HCT116 (cell line): ENCODE measurements at regions not wholly inside any gene's neighbourhood (a gene's known extent, or its start where the extent isn't known, plus 50 kb on each side); places are given as distances from the start of the nearest gene placed in this dataset.

Experiments
- ATAC-seq: fragments of 200-7000 bp; cut with Tn5 transposase; 2 replicates; pipeline ENCODE4 v1.9.1; 2020; ENCODE audit warnings: mild to moderate bottlenecking, moderate library complexity
- BruUV-seq: library from RNA; stranded (reverse); fragments of 400-500 nt; replicated peaks from 2 replicates; lab custom pipeline; 2021; lab: Mats Ljungman, UMichigan
- CTCF ChIA-PET: fragments of 300-600 bp; sonication (Branson Sonifier 250); formaldehyde crosslinking; loops from one replicate; lab custom pipeline; 2021; ENCODE audit warnings: antibody characterized with exemption; lab: Charles Lee
- POLR2A ChIA-PET: fragments of 300-600, 350-600 bp; sonication (Branson Sonifier 250); formaldehyde crosslinking; loops from one replicate; lab custom pipeline; 2021; ENCODE audit warnings: antibody characterized with exemption; lab: Charles Lee
- RAD21 ChIA-PET, 2 experiments: fragments of 300-600 bp; sonication (Branson Sonifier 250); formaldehyde crosslinking; loops; one replicate each; lab custom pipeline; 2023; ENCODE audit warnings: low total read pairs in 2 of 2; ENCODE audit not compliant: uncharacterized antibody in 2 of 2, unreplicated experiment in 2 of 2, low non-redundant PET in 1 of 2; lab: Charles Lee
- DNase-seq: peaks from one replicate; pipeline ENCODE4 v3.0.0-alpha.2; 2010; ENCODE audit warnings: low read depth, low spot score
- H2AFZ ChIP-seq: fragments of 200-600 bp; shearing (Covaris generic), sonication (generic); 2 replicates; pipeline ENCODE4 v1.6.1; 2017; ENCODE audit warnings: low read depth, mixed run types, mixed read lengths, antibody characterized with exemption, low read length; ENCODE audit not compliant: poor library complexity, severe bottlenecking
- H3K27ac ChIP-seq: 2 replicates; pipeline ENCODE4 v1.5.1; 2012; ENCODE audit warnings: low read depth, low read length
- H3K27me3 ChIP-seq: fragments of 200-600 bp; sonication (generic); 2 replicates; pipeline ENCODE4 v1.6.1; 2016; ENCODE audit warnings: mixed run types, low read length, mixed read lengths; ENCODE audit not compliant: insufficient read depth
- H3K36me3 ChIP-seq, 2 experiments: fragments of 200-500 bp in 1 of 2; fragments of 200-600 bp in 1 of 2; sonication (Bioruptor generic) in 1 of 2; sonication (generic) in 1 of 2; 2 replicates each; pipeline versions ENCODE4 v1.5.1 to v1.6.1; 2014 to 2016; ENCODE audit warnings: low read length in 2 of 2, inconsistent platforms in 1 of 2, mixed read lengths in 1 of 2, mixed run types in 1 of 2; ENCODE audit not compliant: insufficient read depth in 2 of 2, control insufficient read depth in 1 of 2
- H3K4me1 ChIP-seq, 2 experiments: fragments of 200-600 bp in 1 of 2; sonication (generic) in 1 of 2; 2 replicates each; pipeline versions ENCODE4 v1.5.1 to v1.6.1; 2012 to 2017; ENCODE audit warnings: low read length in 2 of 2, inconsistent platforms in 1 of 2, mild to moderate bottlenecking in 1 of 2, mixed read lengths in 1 of 2, mixed run types in 1 of 2, moderate library complexity in 1 of 2; ENCODE audit not compliant: insufficient read depth in 2 of 2, control insufficient read depth in 1 of 2
- H3K4me2 ChIP-seq: fragments of 200-600 bp; sonication (generic); 2 replicates; pipeline ENCODE4 v1.6.1; 2017; ENCODE audit warnings: mixed run types, low read length, mixed read lengths
- H3K4me3 ChIP-seq, 2 experiments: fragments of 200-600 bp in 1 of 2; sonication (generic) in 1 of 2; replicated peaks in 1 of 2; 2 replicates each; pipeline ENCODE4 v1.5.1; 2011 to 2016; ENCODE audit warnings: low read length in 2 of 2, control low read depth in 1 of 2, low read depth in 1 of 2, mild to moderate bottlenecking in 1 of 2, mixed read lengths in 1 of 2, mixed run types in 1 of 2
- H3K79me2 ChIP-seq: fragments of 200-600 bp; sonication (generic); 2 replicates; pipeline ENCODE4 v1.6.1; 2017; ENCODE audit warnings: mild to moderate bottlenecking, mixed run types, low read length, moderate library complexity, mixed read lengths; ENCODE audit not compliant: insufficient read depth
- H3K9ac ChIP-seq: fragments of 200-600 bp; sonication (generic); 2 replicates; pipeline ENCODE4 v1.6.1; 2016; ENCODE audit warnings: low read length, mixed read lengths
- H3K9me2 ChIP-seq: fragments of 200-600 bp; sonication (generic), shearing (Covaris generic); 2 replicates; pipeline ENCODE4 v1.6.1; 2017; ENCODE audit warnings: mixed run types, mild to moderate bottlenecking, moderate library complexity; ENCODE audit not compliant: insufficient read depth
- H3K9me3 ChIP-seq, 2 experiments: fragments of 200-500 bp in 1 of 2; fragments of 200-600 bp in 1 of 2; sonication (Bioruptor generic) in 1 of 2; sonication (generic) in 1 of 2; 2 replicates each; pipeline ENCODE4 v1.6.1; 2014 to 2017; ENCODE audit warnings: low read length in 2 of 2, mixed read lengths in 2 of 2, inconsistent platforms in 1 of 2, low read depth in 1 of 2, mild to moderate bottlenecking in 1 of 2, mixed run types in 1 of 2, moderate library complexity in 1 of 2; ENCODE audit not compliant: control insufficient read depth in 1 of 2, insufficient read depth in 1 of 2
- H4K20me1 ChIP-seq: fragments of 200-600 bp; sonication (generic), shearing (Covaris generic); 2 replicates; pipeline ENCODE4 v1.6.1; 2017; ENCODE audit warnings: mixed run types, mild to moderate bottlenecking, moderate library complexity; ENCODE audit not compliant: insufficient read depth
- CBX3 ChIP-seq: IDR thresholded peaks from 2 replicates; pipeline ENCODE4 v1.6.1; 2012; ENCODE audit warnings: low read depth
- CEBPB ChIP-seq: IDR thresholded peaks from 2 replicates; pipeline ENCODE4 v1.6.1; 2012; ENCODE audit warnings: low read depth
- EGR1 ChIP-seq: IDR thresholded peaks from 2 replicates; pipeline ENCODE4 v1.6.1; 2012; ENCODE audit warnings: low read depth
- ELF1 ChIP-seq: IDR thresholded peaks from 2 replicates; pipeline ENCODE4 v1.6.1; 2012; ENCODE audit warnings: low read depth, borderline replicate concordance
- EZH2 ChIP-seq: fragments of 200-600 bp; sonication (generic); IDR thresholded peaks from 2 replicates; pipeline ENCODE4 v1.6.1; 2017; ENCODE audit warnings: antibody characterized with exemption, mixed run types
- EZH2phosphoT487 ChIP-seq: fragments of 200-600 bp; IDR thresholded peaks from 2 replicates; pipeline ENCODE4 v1.6.1; 2018; ENCODE audit warnings: antibody characterized with exemption, borderline replicate concordance
- FOSL1 ChIP-seq: IDR thresholded peaks from 2 replicates; pipeline ENCODE4 v1.6.1; 2012; ENCODE audit warnings: low read depth
- JUND ChIP-seq: IDR thresholded peaks from 2 replicates; pipeline ENCODE4 v1.6.1; 2012
- POLR2A ChIP-seq: IDR thresholded peaks from 2 replicates; pipeline ENCODE4 v1.7.0; 2011; ENCODE audit warnings: borderline replicate concordance; ENCODE audit not compliant: insufficient read depth, insufficient read length; ENCODE audit errors: extremely low read depth
- POLR2AphosphoS5 ChIP-seq: IDR thresholded peaks from 2 replicates; pipeline ENCODE4 v1.6.1; 2011; ENCODE audit warnings: mild to moderate bottlenecking, low read depth, low read length, moderate library complexity
- RAD21 ChIP-seq: IDR thresholded peaks from 2 replicates; pipeline ENCODE4 v1.6.1; 2012; ENCODE audit warnings: low read depth, mild to moderate bottlenecking
- SP1 ChIP-seq: IDR thresholded peaks from 2 replicates; pipeline ENCODE4 v1.6.1; 2012; ENCODE audit warnings: low read depth
- SRF ChIP-seq: IDR thresholded peaks from 2 replicates; pipeline ENCODE4 v1.6.1; 2012; ENCODE audit warnings: low read depth
- TCF7L2 ChIP-seq: IDR thresholded peaks from 2 replicates; pipeline ENCODE4 v1.7.0; 2011; ENCODE audit warnings: borderline replicate concordance, inconsistent platforms; ENCODE audit not compliant: insufficient read depth, insufficient read length; ENCODE audit errors: extremely low read depth
- YY1 ChIP-seq: IDR thresholded peaks from 2 replicates; pipeline ENCODE4 v1.6.1; 2011; ENCODE audit warnings: low read length, low read depth, moderate library complexity, mild to moderate bottlenecking; ENCODE audit not compliant: insufficient replicate concordance; ENCODE audit errors: extremely low read depth
- ZFX ChIP-seq: fragments of 450-650 bp; IDR thresholded peaks from 2 replicates; pipeline ENCODE4 v1.6.1; 2017
- ZNF274 ChIP-seq: fragments of 200-500 bp; sonication (Bioruptor generic); IDR thresholded peaks from 2 replicates; pipeline ENCODE4 v1.6.1; 2014; ENCODE audit warnings: mild to moderate bottlenecking, low read depth, low read length, inconsistent platforms
- intact Hi-C: fragments of 100-400 bp; cut with micrococcal nuclease; formaldehyde crosslinking; loops from 2 replicates; pipeline ENCODE4 v1.10.0; 2022
- TF ChIP-seq, protein P1 (sequence below): IDR thresholded peaks from 2 replicates; pipeline ENCODE4 v1.6.1; 2012
- TF ChIP-seq, protein P2 (sequence below), 3 experiments: fragments of 200-600 bp in 1 of 3; sonication (generic) in 1 of 3; IDR thresholded peaks in 2 of 3; conservative IDR thresholded peaks in 1 of 3; 2 replicates each; pipeline ENCODE4 v1.5.1; 2012 to 2017; ENCODE audit warnings: low read depth in 2 of 3, low read length in 2 of 3, antibody characterized with exemption in 1 of 3, borderline replicate concordance in 1 of 3, control low read depth in 1 of 3, mild to moderate bottlenecking in 1 of 3, mixed read lengths in 1 of 3, mixed run types in 1 of 3, moderate library complexity in 1 of 3; ENCODE audit not compliant: insufficient read depth in 1 of 3

DNA sequence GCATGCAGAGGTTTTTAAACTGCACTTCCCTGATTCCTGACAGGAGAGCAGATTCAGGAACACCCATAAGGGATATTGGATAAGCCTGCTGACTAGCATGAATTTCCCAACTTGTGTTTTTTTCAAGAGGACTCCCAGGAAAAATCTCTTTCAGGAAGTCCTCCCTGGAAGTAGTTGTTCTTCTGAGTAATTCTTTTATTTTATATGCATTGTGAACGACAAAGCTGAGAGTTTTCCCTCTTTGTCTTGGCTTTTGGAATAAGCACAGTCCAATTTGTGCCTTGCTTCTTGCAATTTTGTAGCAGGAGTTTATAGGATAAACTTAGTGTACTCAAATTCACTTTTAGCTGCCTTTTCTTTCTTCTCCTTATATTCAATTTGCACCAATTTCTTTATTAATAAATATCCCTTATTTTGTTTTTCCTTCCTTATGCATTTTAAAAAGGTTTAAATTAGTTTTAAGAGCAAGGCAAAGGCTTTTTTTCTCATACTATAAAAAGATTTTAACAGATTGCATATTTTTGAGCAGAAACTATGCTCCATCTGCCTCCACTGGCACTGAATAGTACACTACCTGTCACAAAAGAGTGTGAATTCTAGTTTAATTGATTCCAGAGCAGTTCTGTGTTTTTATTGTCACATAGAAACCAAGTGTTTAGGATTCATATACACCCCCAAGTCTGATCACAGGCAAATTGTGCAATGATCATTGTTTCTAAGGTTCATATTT lies 543.3 kb upstream of the SPRY2 start:
- CTCF ChIA-PET = no interaction called here
- Histone ChIP-seq H3K4me2 (no peak overlapping the region), H3K4me1 (no peaks in the 10 kb centered on the region), H3K9me2 (no peaks in the 10 kb centered on the region), H3K79me2 (no peaks in the 10 kb centered on the region), H3K9ac (no peak overlapping the region), H3K27me3 (no peaks in the 10 kb centered on the region), H4K20me1 (no peaks in the 10 kb centered on the region), H3K9me3 (no peaks in the 10 kb centered on the region), H3K27ac (no peak overlapping the region), H3K36me3 (no peaks in the 10 kb centered on the region), H3K4me3 (no peak overlapping the region), H2AFZ (no peak overlapping the region)
- ATAC-seq (no peak), DNase-seq (no peak)
- no TSS peak for BruUV-seq
- POLR2A ChIA-PET = no interaction called here
- no peak for TF ChIP-seq YY1
- no peak for TF ChIP-seq EZH2phosphoT487
- no peak for TF ChIP-seq EGR1
- TF ChIP-seq ELF1 = no peak
- TF ChIP-seq TCF7L2 = no peak
- TF ChIP-seq CBX3 = no peak
- no peak for TF ChIP-seq ZFX
- RAD21 ChIA-PET = no interaction called here
- intact Hi-C loops = no loop called here

DNA sequence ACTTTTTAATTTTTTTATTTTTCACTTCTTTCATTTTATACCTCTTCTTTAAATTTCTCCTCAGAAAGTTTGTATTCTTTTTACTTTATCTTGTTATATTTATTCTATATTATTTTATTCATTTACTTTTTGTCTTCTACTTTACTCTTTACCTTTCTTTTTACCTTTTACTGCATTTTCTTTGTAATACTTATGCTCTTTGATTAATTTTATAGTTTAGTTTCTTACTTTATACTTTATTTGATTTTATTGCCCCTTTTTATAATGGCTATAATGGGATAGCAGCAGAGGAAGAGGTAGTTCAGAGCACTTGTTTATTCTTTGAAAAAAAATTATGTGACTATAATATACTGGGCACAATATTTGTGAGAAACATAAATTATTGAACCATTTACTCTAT lies 542.6 kb upstream of the SPRY2 start:
- POLR2A ChIA-PET = no interaction called here
- H3K36me3 ChIP-seq = no peaks in the 10 kb centered on the region
- RAD21 ChIA-PET = no interaction called here
- no peak overlapping the region for H3K27ac ChIP-seq
- no peak for DNase-seq
- no peak overlapping the region for H3K4me2 ChIP-seq
- no TSS peak for BruUV-seq
- H2AFZ ChIP-seq = no peak overlapping the region
- H3K27me3 ChIP-seq = no peaks in the 10 kb centered on the region
- H3K4me1 ChIP-seq = no peaks in the 10 kb centered on the region
- H3K9ac ChIP-seq = no peak overlapping the region
- H3K9me2 ChIP-seq = no peaks in the 10 kb centered on the region
- H3K4me3 ChIP-seq = no peak overlapping the region
- ATAC-seq = no peak
- CTCF ChIA-PET = no interaction called here
- H4K20me1 ChIP-seq = no peaks in the 10 kb centered on the region
- no peaks in the 10 kb centered on the region for H3K79me2 ChIP-seq
- no peaks in the 10 kb centered on the region for H3K9me3 ChIP-seq
- intact Hi-C loops = no loop called here
- TF ChIP-seq FOSL1 (no peak), EZH2 (no peak), POLR2A (no peak), RAD21 (no peak), SP1 (no peak), TCF7L2 (no peak), JUND (no peak), ZNF274 (no peak), YY1 (no peak), CEBPB (no peak), SRF (no peak), POLR2AphosphoS5 (no peak)
- TF ChIP-seq, protein P1, sequence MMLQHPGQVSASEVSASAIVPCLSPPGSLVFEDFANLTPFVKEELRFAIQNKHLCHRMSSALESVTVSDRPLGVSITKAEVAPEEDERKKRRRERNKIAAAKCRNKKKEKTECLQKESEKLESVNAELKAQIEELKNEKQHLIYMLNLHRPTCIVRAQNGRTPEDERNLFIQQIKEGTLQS = no peak
- TF ChIP-seq, protein P2, sequence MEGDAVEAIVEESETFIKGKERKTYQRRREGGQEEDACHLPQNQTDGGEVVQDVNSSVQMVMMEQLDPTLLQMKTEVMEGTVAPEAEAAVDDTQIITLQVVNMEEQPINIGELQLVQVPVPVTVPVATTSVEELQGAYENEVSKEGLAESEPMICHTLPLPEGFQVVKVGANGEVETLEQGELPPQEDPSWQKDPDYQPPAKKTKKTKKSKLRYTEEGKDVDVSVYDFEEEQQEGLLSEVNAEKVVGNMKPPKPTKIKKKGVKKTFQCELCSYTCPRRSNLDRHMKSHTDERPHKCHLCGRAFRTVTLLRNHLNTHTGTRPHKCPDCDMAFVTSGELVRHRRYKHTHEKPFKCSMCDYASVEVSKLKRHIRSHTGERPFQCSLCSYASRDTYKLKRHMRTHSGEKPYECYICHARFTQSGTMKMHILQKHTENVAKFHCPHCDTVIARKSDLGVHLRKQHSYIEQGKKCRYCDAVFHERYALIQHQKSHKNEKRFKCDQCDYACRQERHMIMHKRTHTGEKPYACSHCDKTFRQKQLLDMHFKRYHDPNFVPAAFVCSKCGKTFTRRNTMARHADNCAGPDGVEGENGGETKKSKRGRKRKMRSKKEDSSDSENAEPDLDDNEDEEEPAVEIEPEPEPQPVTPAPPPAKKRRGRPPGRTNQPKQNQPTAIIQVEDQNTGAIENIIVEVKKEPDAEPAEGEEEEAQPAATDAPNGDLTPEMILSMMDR (IDR thresholded peaks at IDR 0.05 in 2 of 3, conservative IDR thresholded peaks at IDR 0.05 in 1 of 3; ENCODE audit: borderline replicate concordance in 1 of 3, insufficient read depth in 1 of 3, low read depth in 2 of 3, low read length in 2 of 3) = no peak
